ENCODE measurements at regions not wholly inside any gene's neighbourhood (a gene's known extent, or its start where the extent isn't known, plus 50 kb on each side); places are given as distances from the start of the nearest gene placed in this dataset.
A peak's percentile ranks its signal among the peaks of the same experiment; 100 is the strongest.

- H3K27me3 ChIP-seq (ENCODE audit: low read depth), result no peaks in the 10 kb centered on the region
- H3K36me3 ChIP-seq, result no peaks in the 10 kb centered on the region
- no peak overlapping the region for H3K4me3 ChIP-seq
- H3K27ac ChIP-seq, result no peak overlapping the region
- TF ChIP-seq CTCF (IDR thresholded peaks at IDR 0.05), result no peak
- ATAC-seq (no peak), DNase-seq (no peak)
- peaks cover 23% of the 10 kb centered on the region for H3K4me1 ChIP-seq
- intact Hi-C loops (cut with DNase I), result loop anchor here (10.0 kb wide), 1 partner anchor 51 kb away; no protein-coding TSS in a partner anchor
- H3K9me3 ChIP-seq, result no peaks in the 10 kb centered on the region
Observed at GRCh38 chr5:34483442-34484033, 172.6 kb upstream of the RAI14 start.

DNA sequence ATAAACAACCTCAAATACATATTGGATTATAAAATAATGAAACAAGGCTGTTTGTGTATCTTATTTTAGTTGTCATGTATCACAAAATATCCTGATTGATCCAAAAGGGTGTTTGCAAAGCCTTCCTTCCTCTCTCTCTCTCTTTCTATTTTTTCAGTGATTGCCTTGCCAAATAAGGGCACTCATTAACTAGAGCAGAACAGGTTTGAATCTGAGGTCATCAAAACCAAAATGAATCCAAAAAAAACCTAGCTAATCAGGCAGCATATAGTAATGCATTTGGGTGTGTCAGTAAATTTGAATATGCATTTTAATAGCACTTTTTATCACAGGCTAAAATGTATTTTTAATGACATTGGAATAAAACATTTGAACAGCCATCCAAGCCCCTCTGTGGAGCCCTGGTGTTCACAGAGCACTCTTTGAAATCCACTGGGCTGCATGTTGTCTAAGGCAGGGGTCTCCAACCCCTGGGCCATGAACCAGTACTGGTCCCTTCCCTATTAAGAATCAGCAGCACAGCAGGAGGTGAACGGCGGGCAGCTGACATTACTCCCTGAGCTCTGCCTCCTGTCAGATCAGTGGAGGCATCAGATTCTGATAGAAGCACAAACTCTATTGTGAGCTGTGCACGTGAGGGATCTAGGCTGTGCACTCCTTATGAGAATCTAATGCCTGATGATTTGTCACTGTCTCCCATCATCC lies 171.8 kb upstream of the RAI14 start:
- Histone ChIP-seq H3K9me3 (no peaks in the 10 kb centered on the region), H3K4me1 (peaks cover 20% of the 10 kb centered on the region), H3K4me3 (no peak overlapping the region), H3K36me3 (no peaks in the 10 kb centered on the region), H3K27me3 (ENCODE audit: low read depth) (no peaks in the 10 kb centered on the region), H3K27ac (peak overlapping the region; percentile 25)
- intact Hi-C loops (cut with DNase I), result loop anchor here (10.0 kb wide), 1 partner anchor 50 kb away; no protein-coding TSS in a partner anchor
- no peak for ATAC-seq
- no peak for DNase-seq
- no peak for TF ChIP-seq CTCF (IDR thresholded peaks at IDR 0.05)

- ATAC-seq, result no peak
- Histone ChIP-seq H3K27me3 (ENCODE audit: low read depth) (no peaks in the 10 kb centered on the region), H3K27ac (peak overlapping the region; percentile 47), H3K4me1 (peaks cover 18% of the 10 kb centered on the region), H3K9me3 (no peaks in the 10 kb centered on the region), H3K4me3 (no peak overlapping the region), H3K36me3 (no peaks in the 10 kb centered on the region)
- no peak for TF ChIP-seq CTCF (IDR thresholded peaks at IDR 0.05)
- intact Hi-C loops (cut with DNase I), result loop anchor here (10.0 kb wide), 1 partner anchor 49 kb away; no protein-coding TSS in a partner anchor
- DNase-seq, result no peak
Observed at GRCh38 chr5:34485768-34486030, 170.4 kb upstream of the RAI14 start.

GRCh38 chr5:34486160-34486848 lies 169.8 kb upstream of the RAI14 start:
- H3K4me3 ChIP-seq, result no peak overlapping the region
- H3K9me3 ChIP-seq, result no peaks in the 10 kb centered on the region
- peaks cover 22% of the 10 kb centered on the region for H3K4me1 ChIP-seq
- no peaks in the 10 kb centered on the region for H3K36me3 ChIP-seq
- intact Hi-C loops (cut with DNase I), result loop anchor here (10.0 kb wide), 1 partner anchor 48 kb away; no protein-coding TSS in a partner anchor
- peak; percentile 82 for TF ChIP-seq CTCF (IDR thresholded peaks at IDR 0.05)
- H3K27me3 ChIP-seq (ENCODE audit: low read depth), result no peaks in the 10 kb centered on the region
- DNase-seq, result peak; percentile 87
- peak; percentile 81 to 83 for ATAC-seq
- peak overlapping the region; percentile 70 for H3K27ac ChIP-seq

DNA sequence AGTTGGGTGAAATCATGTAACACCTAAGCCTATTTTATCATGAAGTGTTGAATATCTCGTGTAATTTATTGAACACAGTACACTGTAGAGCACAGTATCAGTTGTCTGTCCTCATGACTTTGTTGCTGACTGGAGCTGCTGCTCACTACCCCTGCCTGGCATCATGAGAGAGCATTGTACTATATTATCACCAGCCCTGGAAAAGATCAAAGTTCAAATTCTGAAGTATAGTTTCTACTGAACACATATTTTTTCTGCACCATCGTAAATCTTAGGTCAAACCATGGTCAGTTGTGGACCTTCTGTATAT lies 169.3 kb upstream of the RAI14 start:
- TF ChIP-seq CTCF (IDR thresholded peaks at IDR 0.05), result no peak
- no peaks in the 10 kb centered on the region for H3K36me3 ChIP-seq
- no peak for DNase-seq
- intact Hi-C loops (cut with DNase I), result loop anchor here (10.0 kb wide), 1 partner anchor 48 kb away; no protein-coding TSS in a partner anchor
- H3K9me3 ChIP-seq, result no peaks in the 10 kb centered on the region
- no peaks in the 10 kb centered on the region for H3K27me3 ChIP-seq (ENCODE audit: low read depth)
- no peak for ATAC-seq
- H3K4me1 ChIP-seq, result peaks cover 22% of the 10 kb centered on the region
- H3K27ac ChIP-seq, result peak overlapping the region; percentile 70
- no peak overlapping the region for H3K4me3 ChIP-seq
